NCI-H774 (cell line): ENCODE measurements at regions not wholly inside any gene's neighbourhood (a gene's known extent, or its start where the extent isn't known, plus 50 kb on each side); places are given as distances from the start of the nearest gene placed in this dataset.
A peak's percentile ranks its signal among the peaks of the same experiment; 100 is the strongest.

Experiments used
- DNase-seq: peaks from one replicate; lab custom pipeline; 2025; lab: John Stamatoyannopoulos, UW

- peak; percentile 46 for DNase-seq
Observed at GRCh38 chr11:28739489-28740280, 631.5 kb downstream of the METTL15 start.

DNA sequence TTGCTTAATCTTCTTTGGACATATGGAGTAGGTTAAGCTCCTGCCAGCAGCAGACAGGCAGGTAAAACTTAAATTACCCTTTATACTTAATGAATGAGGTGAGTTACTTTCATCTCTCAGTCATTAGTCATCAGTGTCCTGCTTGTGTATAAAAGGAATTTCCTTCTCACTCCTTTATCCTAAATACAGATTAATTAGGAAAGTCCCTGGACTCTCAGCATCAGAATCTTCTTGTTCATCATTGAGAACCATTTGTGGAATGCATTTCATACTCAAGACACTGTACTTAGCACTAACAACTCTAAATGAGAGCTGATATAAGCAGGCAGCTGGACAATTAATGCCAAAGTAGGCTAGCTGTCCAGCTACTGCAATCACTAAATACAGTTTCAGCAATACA lies 630.4 kb downstream of the METTL15 start:
- no peak for DNase-seq

GRCh38 chr11:28736256-28736655 lies 628.1 kb downstream of the METTL15 start:
- DNase-seq = no peak

DNA sequence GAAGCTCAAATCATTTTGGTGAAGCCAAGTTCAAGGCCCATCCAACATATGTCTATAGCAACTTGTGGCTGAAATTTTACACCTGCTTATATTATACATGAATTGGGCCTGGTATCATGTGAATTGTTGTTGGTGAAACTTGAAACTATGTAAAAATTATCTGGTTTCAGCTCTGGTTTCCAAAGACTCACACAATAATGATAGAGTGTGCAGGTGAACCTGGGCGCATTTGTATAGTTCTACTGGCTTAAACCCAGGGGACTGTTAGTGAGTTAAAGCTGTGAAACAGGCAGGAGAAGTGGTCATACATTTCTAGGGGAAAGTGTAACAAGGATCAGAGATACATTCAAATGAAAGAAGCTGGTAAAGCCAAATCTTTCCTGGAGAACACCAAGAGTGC lies 627.3 kb downstream of the METTL15 start:
- no peak for DNase-seq

GRCh38 chr11:28730889-28731288 lies 622.7 kb downstream of the METTL15 start:
- DNase-seq = no peak

DNA sequence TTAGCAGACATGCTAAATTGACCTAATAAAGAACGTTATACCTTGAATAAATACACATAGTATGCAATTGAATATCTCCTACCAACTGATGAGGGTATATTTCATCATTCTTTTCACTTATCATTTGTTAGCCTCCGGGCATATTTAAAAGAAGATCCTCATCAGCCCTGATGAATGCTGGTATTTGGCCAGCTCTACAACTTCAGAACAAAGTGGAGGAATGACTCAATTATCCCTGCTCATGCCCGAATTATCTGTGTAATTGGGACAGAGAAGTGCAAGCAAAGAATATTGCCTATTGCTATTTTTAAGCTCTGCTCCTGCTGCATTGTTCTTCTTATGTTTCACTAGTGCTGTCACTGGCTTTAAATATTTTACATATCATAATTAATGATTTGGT lies 622.1 kb downstream of the METTL15 start:
- DNase-seq = no peak

DNA sequence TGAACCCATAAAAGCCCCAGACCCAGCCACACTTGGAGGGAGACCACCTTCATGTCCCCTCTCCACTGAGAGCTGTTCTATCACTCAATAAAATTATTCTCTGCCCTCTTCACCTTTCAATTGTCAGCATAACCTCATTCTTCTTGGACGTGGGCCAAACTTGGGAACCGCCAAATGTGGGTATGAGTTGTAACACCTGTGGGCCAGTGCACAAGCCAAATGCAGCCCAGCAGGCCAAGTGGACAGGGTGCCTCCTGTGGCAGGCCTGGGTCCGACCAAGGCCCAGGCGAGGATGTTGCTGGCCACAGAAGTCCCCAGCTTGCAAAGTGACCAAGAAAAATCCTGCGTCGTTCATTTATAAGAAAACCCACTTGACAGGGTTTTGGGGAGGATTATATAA lies 621.2 kb downstream of the METTL15 start:
- no peak for DNase-seq

- no peak for DNase-seq
Observed at GRCh38 chr11:28728666-28729065, 620.5 kb downstream of the METTL15 start.

DNA sequence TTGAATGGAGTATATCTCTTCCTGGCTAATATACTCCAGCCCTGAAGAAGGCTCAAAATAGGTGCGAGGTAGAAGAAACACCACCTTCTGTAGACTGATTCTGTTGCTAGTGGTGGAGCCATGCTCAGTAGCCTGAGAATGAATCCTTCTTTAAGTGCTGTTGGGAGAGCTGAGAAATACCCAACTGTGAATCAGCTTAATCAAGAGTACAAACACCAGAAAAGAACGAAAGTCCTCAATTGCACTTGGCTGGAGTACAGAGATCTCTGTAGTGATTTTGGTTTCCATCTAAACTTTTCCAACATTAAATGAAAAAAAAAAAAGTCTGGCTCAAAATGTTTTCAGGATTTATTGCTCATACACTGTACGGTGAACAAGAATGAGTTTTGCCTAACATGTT lies 619.1 kb downstream of the METTL15 start:
- DNase-seq = no peak

GRCh38 chr11:28726432-28726831 lies 618.2 kb downstream of the METTL15 start:
- DNase-seq = no peak

- DNase-seq = no peak
Observed at GRCh38 chr11:28715726-28716125, 607.5 kb downstream of the METTL15 start.

GRCh38 chr11:28713850-28714249 lies 605.7 kb downstream of the METTL15 start:
- DNase-seq = peak; percentile 37

- no peak for DNase-seq
Observed at GRCh38 chr11:28708075-28708474, 599.9 kb downstream of the METTL15 start.

GRCh38 chr11:28704801-28705200 lies 596.6 kb downstream of the METTL15 start:
- DNase-seq = no peak

GRCh38 chr11:28703371-28703770 lies 595.2 kb downstream of the METTL15 start:
- peak; percentile 48 for DNase-seq

DNA sequence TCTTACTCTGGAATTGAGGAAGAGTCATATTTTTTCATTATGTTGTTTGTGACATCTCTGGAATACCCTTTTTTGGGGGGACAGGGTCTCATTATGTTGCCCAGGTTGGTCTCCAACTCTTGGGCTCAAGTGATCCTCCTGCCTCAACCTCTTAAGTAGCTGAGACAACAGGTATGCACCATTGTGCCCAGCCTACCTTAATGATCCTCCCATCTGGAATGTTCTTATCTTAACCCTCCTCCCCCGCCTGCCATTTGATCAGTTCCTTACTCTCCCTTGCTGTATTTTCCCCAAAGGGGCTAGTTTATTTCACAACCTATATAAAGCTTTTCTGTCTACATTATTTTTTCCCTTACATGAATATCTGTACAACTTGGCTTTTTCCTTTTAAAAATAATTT lies 594.7 kb downstream of the METTL15 start:
- no peak for DNase-seq

DNA sequence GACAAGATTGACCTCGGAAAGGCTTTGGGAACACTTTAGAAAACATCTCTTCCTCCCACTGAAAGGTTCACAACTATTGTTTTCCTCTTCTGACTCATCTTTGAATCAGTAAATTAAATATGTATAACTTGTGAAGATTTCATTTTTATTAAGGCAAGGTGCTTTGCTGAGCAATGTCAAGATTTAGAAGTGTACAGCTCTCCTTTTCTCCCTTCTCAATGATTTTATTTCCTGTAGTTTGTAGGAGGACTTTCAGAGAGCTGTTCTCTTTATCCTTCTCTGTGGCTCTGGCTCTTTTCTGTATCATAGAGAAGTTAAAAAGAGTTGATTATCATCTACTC lies 594.2 kb downstream of the METTL15 start:
- no peak for DNase-seq

GRCh38 chr11:28701760-28702449 lies 593.7 kb downstream of the METTL15 start:
- DNase-seq = peak; percentile 6

DNA sequence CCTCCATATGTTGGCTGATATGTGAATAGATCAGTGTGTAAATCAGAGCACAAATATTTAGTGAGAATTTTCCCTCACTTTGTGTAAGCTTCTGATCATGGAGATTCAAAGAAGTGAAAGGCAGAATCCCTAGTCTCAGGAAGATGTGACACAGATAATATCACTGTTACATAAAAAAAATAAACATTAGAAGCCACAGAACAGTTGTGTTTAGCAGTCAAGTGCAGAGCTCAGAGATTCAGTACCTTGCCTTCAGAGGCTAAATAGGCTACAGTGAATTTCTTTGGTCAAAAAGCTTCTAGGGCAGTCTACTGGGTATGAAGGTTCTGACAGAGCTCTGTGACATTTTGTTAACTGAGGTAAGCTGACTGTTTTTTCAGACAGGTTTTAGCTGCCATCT lies 591.5 kb downstream of the METTL15 start:
- DNase-seq = no peak

DNA sequence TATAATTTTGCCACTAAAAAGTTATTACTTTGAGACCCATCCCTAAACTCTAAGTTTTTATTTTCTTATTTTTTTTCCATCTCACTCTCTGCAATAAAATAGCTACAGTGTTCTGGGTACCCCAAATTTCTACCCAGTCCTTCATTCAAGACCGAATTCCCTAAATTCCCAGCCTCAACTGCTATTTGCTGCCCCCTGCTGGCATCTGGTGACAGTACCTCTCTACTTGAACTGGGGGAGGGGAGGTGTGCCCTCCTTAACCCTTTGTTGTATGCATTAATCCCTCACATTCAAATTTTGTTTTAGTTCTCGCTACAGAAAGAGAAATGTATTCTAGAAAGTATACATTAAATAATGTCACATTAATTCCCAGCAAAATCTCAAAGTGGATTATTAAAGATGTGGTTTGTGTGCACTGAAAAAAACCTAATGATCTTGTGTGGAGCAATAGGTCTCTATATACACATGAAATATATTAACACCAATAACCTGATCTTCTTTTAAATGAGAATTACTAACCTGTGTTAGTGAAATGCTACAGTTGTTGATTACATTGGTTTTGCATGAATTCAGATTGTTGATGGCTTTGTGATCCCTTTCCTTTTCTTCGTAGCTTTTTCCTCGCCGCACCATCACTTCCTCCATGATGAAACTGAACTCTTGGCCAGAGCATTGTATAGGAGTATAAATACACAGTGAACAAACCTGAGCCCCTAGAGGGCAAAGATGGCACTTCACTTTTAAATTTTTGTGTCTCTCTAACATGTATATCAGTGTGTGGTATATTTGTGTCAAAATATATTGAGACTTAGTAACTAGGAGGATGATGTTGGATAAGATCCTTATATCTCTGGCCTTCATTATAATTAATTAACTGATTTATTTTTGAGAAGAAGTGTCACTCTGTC lies 590.0 kb downstream of the METTL15 start:
- DNase-seq = peak; percentile 14

GRCh38 chr11:28696591-28696990 lies 588.4 kb downstream of the METTL15 start:
- DNase-seq = no peak

DNA sequence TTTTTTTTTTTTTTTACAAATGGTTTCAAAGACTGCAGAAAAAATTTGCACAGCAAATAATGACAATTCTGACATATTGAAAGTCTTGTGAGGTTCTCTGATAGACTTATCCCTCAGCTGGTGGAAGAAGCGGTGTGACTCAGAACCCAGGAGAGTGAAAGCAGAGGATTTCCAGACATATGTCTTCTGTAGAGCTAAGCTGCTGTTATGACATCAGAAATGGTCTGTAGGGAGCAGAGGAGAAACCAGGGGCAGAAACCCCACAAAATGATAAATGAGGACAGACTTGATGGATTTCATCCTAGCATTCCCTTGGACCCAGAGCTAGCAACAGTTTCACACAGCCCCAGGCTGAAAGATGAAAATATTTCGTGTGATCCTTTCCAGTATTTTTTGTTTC lies 582.6 kb downstream of the METTL15 start:
- DNase-seq = no peak
